ENCODE measurements at regions not wholly inside any gene's neighbourhood (a gene's known extent, or its start where the extent isn't known, plus 50 kb on each side); places are given as distances from the start of the nearest gene placed in this dataset.

- peak; percentile 50 for DNase-seq (ENCODE audit: low spot score)
- peak overlapping the region; percentile 84 for H3K27ac ChIP-seq (ENCODE audit: low read depth, low read length, poor library complexity, severe bottlenecking)
- H3K4me3 ChIP-seq (ENCODE audit: low read depth, low read length, poor library complexity, severe bottlenecking), result peak overlapping the region; percentile 11
- peaks cover 70% of the 10 kb centered on the region for H3K4me1 ChIP-seq (ENCODE audit: insufficient read depth, low read length, poor library complexity, severe bottlenecking)
- no peaks in the 10 kb centered on the region for H3K27me3 ChIP-seq (replicated peaks; ENCODE audit: insufficient read depth, low read depth, low read length, poor library complexity)
- no peaks in the 10 kb centered on the region for H3K36me3 ChIP-seq (ENCODE audit: insufficient read depth, low read length, poor library complexity, severe bottlenecking)
- CTCF ChIA-PET, result no interaction called here
- POLR2A ChIA-PET (ENCODE audit: low non-redundant PET), result no interaction called here
- H3K9me3 ChIP-seq (ENCODE audit: low read depth, low read length, poor library complexity, severe bottlenecking), result no peaks in the 10 kb centered on the region
- intact Hi-C loops (cut with micrococcal nuclease; ENCODE audit: unreplicated experiment), result no loop called here
- TF ChIP-seq CTCF (conservative IDR thresholded peaks at IDR 0.05; ENCODE audit: low read depth, low read length) (no peak), EZH2 (IDR thresholded peaks at IDR 0.05; ENCODE audit: borderline replicate concordance, low read depth, low read length, poor library complexity, severe bottlenecking) (no peak)
- TSS peak; percentile 37 for BruUV-seq (replicated peaks)
Measured at GRCh38 chr3:101941318-101942040, 92.2 kb downstream of the NFKBIZ start.

GRCh38 chr3:101942356-101942755 is 93.0 kb downstream of the NFKBIZ start:
- no peak for TF ChIP-seq CTCF (conservative IDR thresholded peaks at IDR 0.05; ENCODE audit: low read depth, low read length)
- TF ChIP-seq EZH2 (IDR thresholded peaks at IDR 0.05; ENCODE audit: borderline replicate concordance, low read depth, low read length, poor library complexity, severe bottlenecking), result no peak
- no peaks in the 10 kb centered on the region for H3K27me3 ChIP-seq (replicated peaks; ENCODE audit: insufficient read depth, low read depth, low read length, poor library complexity)
- H3K4me3 ChIP-seq (ENCODE audit: low read depth, low read length, poor library complexity, severe bottlenecking), result peak overlapping the region; percentile 11
- intact Hi-C loops (cut with micrococcal nuclease; ENCODE audit: unreplicated experiment), result no loop called here
- no peak for DNase-seq (ENCODE audit: low spot score)
- ChIA-PET CTCF (no interaction called here), POLR2A (ENCODE audit: low non-redundant PET) (no interaction called here)
- H3K27ac ChIP-seq (ENCODE audit: low read depth, low read length, poor library complexity, severe bottlenecking), result peak overlapping the region; percentile 84
- peaks cover 62% of the 10 kb centered on the region for H3K4me1 ChIP-seq (ENCODE audit: insufficient read depth, low read length, poor library complexity, severe bottlenecking)
- BruUV-seq (replicated peaks), result no TSS peak
- H3K36me3 ChIP-seq (ENCODE audit: insufficient read depth, low read length, poor library complexity, severe bottlenecking), result no peaks in the 10 kb centered on the region
- H3K9me3 ChIP-seq (ENCODE audit: low read depth, low read length, poor library complexity, severe bottlenecking), result no peaks in the 10 kb centered on the region

- POLR2A ChIA-PET (ENCODE audit: low non-redundant PET), result no interaction called here
- no peak for TF ChIP-seq CTCF (conservative IDR thresholded peaks at IDR 0.05; ENCODE audit: low read depth, low read length)
- no peak for TF ChIP-seq EZH2 (IDR thresholded peaks at IDR 0.05; ENCODE audit: borderline replicate concordance, low read depth, low read length, poor library complexity, severe bottlenecking)
- H3K27ac ChIP-seq (ENCODE audit: low read depth, low read length, poor library complexity, severe bottlenecking), result no peak overlapping the region
- H3K9me3 ChIP-seq (ENCODE audit: low read depth, low read length, poor library complexity, severe bottlenecking), result no peaks in the 10 kb centered on the region
- CTCF ChIA-PET, result no interaction called here
- intact Hi-C loops (cut with micrococcal nuclease; ENCODE audit: unreplicated experiment), result no loop called here
- BruUV-seq (replicated peaks), result no TSS peak
- no peak overlapping the region for H3K4me3 ChIP-seq (ENCODE audit: low read depth, low read length, poor library complexity, severe bottlenecking)
- DNase-seq (ENCODE audit: low spot score), result no peak
- no peaks in the 10 kb centered on the region for H3K36me3 ChIP-seq (ENCODE audit: insufficient read depth, low read length, poor library complexity, severe bottlenecking)
- peaks cover 59% of the 10 kb centered on the region for H3K4me1 ChIP-seq (ENCODE audit: insufficient read depth, low read length, poor library complexity, severe bottlenecking)
- no peaks in the 10 kb centered on the region for H3K27me3 ChIP-seq (replicated peaks; ENCODE audit: insufficient read depth, low read depth, low read length, poor library complexity)
Measured at GRCh38 chr3:101943029-101943428, 93.7 kb downstream of the NFKBIZ start.

All from A673 (cell line).